ENCODE measurements at regions not wholly inside any gene's neighbourhood (a gene's known extent, or its start where the extent isn't known, plus 50 kb on each side); places are given as distances from the start of the nearest gene placed in this dataset.
A peak's percentile ranks its signal among the peaks of the same experiment; 100 is the strongest.

GRCh38 chr10:121121462-121121861 lies 270.3 kb downstream of the WDR11 start:
- Histone ChIP-seq H3K9ac (ENCODE audit: low read length) (no peak overlapping the region), H3K79me1 (ENCODE audit: low read length) (peaks cover 3% of the 10 kb centered on the region), H2BK12ac (ENCODE audit: low read length) (no peak overlapping the region), H3K18ac (ENCODE audit: low read length) (no peak overlapping the region), H3K23ac (ENCODE audit: low read length) (no peak overlapping the region), H3K4me1 (ENCODE audit: control insufficient read depth in 1 of 2, insufficient read depth in 2 of 2, low read length in 2 of 2) (peaks cover 5% of the 10 kb centered on the region in 2 experiments), H4K91ac (ENCODE audit: low read depth, low read length) (no peak overlapping the region), H2BK5ac (ENCODE audit: low read depth, low read length, poor library complexity) (no peak overlapping the region), H3K79me2 (ENCODE audit: control insufficient read depth, insufficient read depth, low read length, poor library complexity) (no peaks in the 10 kb centered on the region), H2AFZ (ENCODE audit: insufficient read depth, low read length, poor library complexity) (no peak overlapping the region), H2BK120ac (ENCODE audit: insufficient read depth, low read length, poor library complexity) (no peak overlapping the region), H3K27me3 (ENCODE audit: insufficient read depth, low read length) (no peaks in the 10 kb centered on the region), H3K27ac (ENCODE audit: low read depth, low read length) (no peak overlapping the region), H3K4me2 (ENCODE audit: low read length) (no peak overlapping the region), H3K14ac (ENCODE audit: low read length) (no peak overlapping the region), H3K4ac (ENCODE audit: low read depth, low read length) (no peak overlapping the region), H3K36me3 (ENCODE audit: control insufficient read depth in 1 of 2, insufficient read depth in 2 of 2, low read length in 2 of 2) (no peaks in the 10 kb centered on the region), H3K4me3 (ENCODE audit: low read depth, low read length) (no peak overlapping the region), H4K12ac (ENCODE audit: low read depth, low read length) (no peak overlapping the region), H3K9me3 (ENCODE audit: insufficient read depth, low read depth, low read length) (no peaks in the 10 kb centered on the region), H4K8ac (ENCODE audit: low read depth, low read length) (no peak overlapping the region), H2AK5ac (ENCODE audit: low read length) (no peak overlapping the region)
- DNase-seq = no peak
- no CpG with 5 or more reads among the region's 7 CpGs for WGBS (ENCODE audit: extremely low coverage, insufficient coverage, insufficient read length)

GRCh38 chr10:121127151-121127906 lies 276.2 kb downstream of the WDR11 start:
- H2BK12ac ChIP-seq (ENCODE audit: low read length) = no peak overlapping the region
- no peaks in the 10 kb centered on the region for H3K79me2 ChIP-seq (ENCODE audit: control insufficient read depth, insufficient read depth, low read length, poor library complexity)
- WGBS (ENCODE audit: extremely low coverage, insufficient coverage, insufficient read length) = no CpG with 5 or more reads among the region's 15 CpGs
- H2AK5ac ChIP-seq (ENCODE audit: low read length) = no peak overlapping the region
- H2BK120ac ChIP-seq (ENCODE audit: insufficient read depth, low read length, poor library complexity) = no peak overlapping the region
- no peak overlapping the region for H3K4ac ChIP-seq (ENCODE audit: low read depth, low read length)
- H3K27ac ChIP-seq (ENCODE audit: low read depth, low read length) = peak overlapping the region; percentile 1
- no peaks in the 10 kb centered on the region for H3K27me3 ChIP-seq (ENCODE audit: insufficient read depth, low read length)
- H4K12ac ChIP-seq (ENCODE audit: low read depth, low read length) = no peak overlapping the region
- H3K14ac ChIP-seq (ENCODE audit: low read length) = no peak overlapping the region
- peaks cover 6% of the 10 kb centered on the region for H3K79me1 ChIP-seq (ENCODE audit: low read length)
- H3K4me2 ChIP-seq (ENCODE audit: low read length) = peak overlapping the region; percentile 1
- DNase-seq = no peak
- H3K9me3 ChIP-seq (ENCODE audit: insufficient read depth, low read depth, low read length) = peaks cover 2% of the 10 kb centered on the region
- no peak overlapping the region for H3K18ac ChIP-seq (ENCODE audit: low read length)
- no peaks in the 10 kb centered on the region for H3K36me3 ChIP-seq (ENCODE audit: control insufficient read depth in 1 of 2, insufficient read depth in 2 of 2, low read length in 2 of 2)
- no peak overlapping the region for H2BK5ac ChIP-seq (ENCODE audit: low read depth, low read length, poor library complexity)
- H4K91ac ChIP-seq (ENCODE audit: low read depth, low read length) = no peak overlapping the region
- H4K8ac ChIP-seq (ENCODE audit: low read depth, low read length) = no peak overlapping the region
- no peak overlapping the region for H3K4me3 ChIP-seq (ENCODE audit: low read depth, low read length)
- no peak overlapping the region for H2AFZ ChIP-seq (ENCODE audit: insufficient read depth, low read length, poor library complexity)
- no peak overlapping the region for H3K23ac ChIP-seq (ENCODE audit: low read length)
- H3K4me1 ChIP-seq (ENCODE audit: control insufficient read depth in 1 of 2, insufficient read depth in 2 of 2, low read length in 2 of 2) = peaks cover 13 to 18% of the 10 kb centered on the region in 2 experiments
- no peak overlapping the region for H3K9ac ChIP-seq (ENCODE audit: low read length)

GRCh38 chr10:121128164-121128563 lies 277.0 kb downstream of the WDR11 start:
- no peak overlapping the region for H3K4me3 ChIP-seq (ENCODE audit: low read depth, low read length)
- no peak overlapping the region for H2BK120ac ChIP-seq (ENCODE audit: insufficient read depth, low read length, poor library complexity)
- H4K91ac ChIP-seq (ENCODE audit: low read depth, low read length) = no peak overlapping the region
- no peak overlapping the region for H4K12ac ChIP-seq (ENCODE audit: low read depth, low read length)
- H3K9ac ChIP-seq (ENCODE audit: low read length) = no peak overlapping the region
- no peaks in the 10 kb centered on the region for H3K27me3 ChIP-seq (ENCODE audit: insufficient read depth, low read length)
- H3K4me1 ChIP-seq (ENCODE audit: control insufficient read depth in 1 of 2, insufficient read depth in 2 of 2, low read length in 2 of 2) = peaks cover 13 to 18% of the 10 kb centered on the region in 2 experiments
- no peak overlapping the region for H3K27ac ChIP-seq (ENCODE audit: low read depth, low read length)
- no peak for DNase-seq
- no peaks in the 10 kb centered on the region for H3K79me2 ChIP-seq (ENCODE audit: control insufficient read depth, insufficient read depth, low read length, poor library complexity)
- peaks cover 6% of the 10 kb centered on the region for H3K79me1 ChIP-seq (ENCODE audit: low read length)
- H3K14ac ChIP-seq (ENCODE audit: low read length) = no peak overlapping the region
- H3K4ac ChIP-seq (ENCODE audit: low read depth, low read length) = no peak overlapping the region
- no peak overlapping the region for H2AFZ ChIP-seq (ENCODE audit: insufficient read depth, low read length, poor library complexity)
- H3K4me2 ChIP-seq (ENCODE audit: low read length) = no peak overlapping the region
- no peak overlapping the region for H4K8ac ChIP-seq (ENCODE audit: low read depth, low read length)
- no peak overlapping the region for H2BK5ac ChIP-seq (ENCODE audit: low read depth, low read length, poor library complexity)
- H2AK5ac ChIP-seq (ENCODE audit: low read length) = no peak overlapping the region
- no peak overlapping the region for H3K18ac ChIP-seq (ENCODE audit: low read length)
- WGBS (ENCODE audit: extremely low coverage, insufficient coverage, insufficient read length) = no CpG with 5 or more reads among the region's 10 CpGs
- H2BK12ac ChIP-seq (ENCODE audit: low read length) = peak overlapping the region; percentile 15
- no peak overlapping the region for H3K23ac ChIP-seq (ENCODE audit: low read length)
- H3K9me3 ChIP-seq (ENCODE audit: insufficient read depth, low read depth, low read length) = peaks cover 2% of the 10 kb centered on the region
- H3K36me3 ChIP-seq (ENCODE audit: control insufficient read depth in 1 of 2, insufficient read depth in 2 of 2, low read length in 2 of 2) = no peaks in the 10 kb centered on the region

- DNase-seq = no peak
- peaks cover 13 to 18% of the 10 kb centered on the region in 2 experiments for H3K4me1 ChIP-seq (ENCODE audit: control insufficient read depth in 1 of 2, insufficient read depth in 2 of 2, low read length in 2 of 2)
- peak overlapping the region; percentile 34 for H2AK5ac ChIP-seq (ENCODE audit: low read length)
- no peak overlapping the region for H4K8ac ChIP-seq (ENCODE audit: low read depth, low read length)
- H3K9me3 ChIP-seq (ENCODE audit: insufficient read depth, low read depth, low read length) = peaks cover 2% of the 10 kb centered on the region
- no peak overlapping the region for H3K14ac ChIP-seq (ENCODE audit: low read length)
- H3K4me2 ChIP-seq (ENCODE audit: low read length) = no peak overlapping the region
- H3K79me2 ChIP-seq (ENCODE audit: control insufficient read depth, insufficient read depth, low read length, poor library complexity) = no peaks in the 10 kb centered on the region
- H3K9ac ChIP-seq (ENCODE audit: low read length) = no peak overlapping the region
- H3K18ac ChIP-seq (ENCODE audit: low read length) = no peak overlapping the region
- no peak overlapping the region for H2BK12ac ChIP-seq (ENCODE audit: low read length)
- no peak overlapping the region for H3K23ac ChIP-seq (ENCODE audit: low read length)
- no peaks in the 10 kb centered on the region for H3K27me3 ChIP-seq (ENCODE audit: insufficient read depth, low read length)
- no peaks in the 10 kb centered on the region for H3K36me3 ChIP-seq (ENCODE audit: control insufficient read depth in 1 of 2, insufficient read depth in 2 of 2, low read length in 2 of 2)
- H3K4ac ChIP-seq (ENCODE audit: low read depth, low read length) = no peak overlapping the region
- H3K27ac ChIP-seq (ENCODE audit: low read depth, low read length) = no peak overlapping the region
- no peak overlapping the region for H2BK5ac ChIP-seq (ENCODE audit: low read depth, low read length, poor library complexity)
- H3K4me3 ChIP-seq (ENCODE audit: low read depth, low read length) = no peak overlapping the region
- peaks cover 6% of the 10 kb centered on the region for H3K79me1 ChIP-seq (ENCODE audit: low read length)
- H2BK120ac ChIP-seq (ENCODE audit: insufficient read depth, low read length, poor library complexity) = no peak overlapping the region
- WGBS (ENCODE audit: extremely low coverage, insufficient coverage, insufficient read length) = no CpG with 5 or more reads among the region's 5 CpGs
- no peak overlapping the region for H4K91ac ChIP-seq (ENCODE audit: low read depth, low read length)
- no peak overlapping the region for H4K12ac ChIP-seq (ENCODE audit: low read depth, low read length)
- H2AFZ ChIP-seq (ENCODE audit: insufficient read depth, low read length, poor library complexity) = no peak overlapping the region
Observed at GRCh38 chr10:121129266-121129665, 278.1 kb downstream of the WDR11 start.

Measured in trophoblast cell (in vitro differentiated cells and primary cell).